GM12891 (cell line): ENCODE measurements at regions not wholly inside any gene's neighbourhood (a gene's known extent, or its start where the extent isn't known, plus 50 kb on each side); places are given as distances from the start of the nearest gene placed in this dataset.

Experiments used
- PAX5 ChIP-seq: IDR thresholded peaks from 2 replicates; pipeline ENCODE4 v1.6.1; 2011; ENCODE audit warnings: low read length, moderate library complexity, mild to moderate bottlenecking; ENCODE audit not compliant: insufficient read depth, severe bottlenecking
- POLR2A ChIP-seq: IDR thresholded peaks from 2 replicates; pipeline ENCODE4 v1.6.1; 2011; ENCODE audit warnings: low read depth, low read length, control low read depth
- POLR2AphosphoS5 ChIP-seq: IDR thresholded peaks from 2 replicates; pipeline ENCODE4 v1.6.1; 2011; ENCODE audit warnings: low read depth, low read length, control low read depth
- SPI1 ChIP-seq: IDR thresholded peaks from 2 replicates; pipeline ENCODE4 v1.6.1; 2011; ENCODE audit warnings: low read depth, low read length, control low read depth
- TAF1 ChIP-seq: IDR thresholded peaks from 2 replicates; pipeline ENCODE4 v1.6.1; 2011; ENCODE audit warnings: low read depth, low read length, control low read depth

DNA sequence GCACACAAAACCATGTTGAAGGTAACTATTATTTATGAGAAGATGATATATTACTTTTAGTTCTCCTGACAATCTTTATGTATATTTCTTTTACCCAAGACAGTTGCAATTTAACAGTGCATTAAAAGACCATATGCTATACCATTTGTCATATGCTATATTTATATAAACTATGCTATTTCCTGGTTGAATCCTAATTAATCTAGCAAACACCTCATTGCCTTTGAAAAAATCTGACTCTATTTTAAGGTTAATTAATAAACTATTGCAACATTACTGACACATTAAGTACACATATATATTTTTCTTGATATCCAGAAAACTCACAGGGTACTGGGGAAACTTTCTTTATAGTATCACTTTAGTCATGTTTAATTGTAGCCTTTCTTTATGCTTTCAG, 649.4 kb upstream of the PCDH20 start:
- TF ChIP-seq SPI1 (no peak), POLR2A (no peak), POLR2AphosphoS5 (no peak), TAF1 (no peak), PAX5 (no peak)
